SU-DHL-6 (cell line): ENCODE measurements at regions not wholly inside any gene's neighbourhood (a gene's known extent, or its start where the extent isn't known, plus 50 kb on each side); places are given as distances from the start of the nearest gene placed in this dataset.
"Not testable (repeated sequence)": the region's sequence is repeated elsewhere in the genome, so short reads cannot be mapped to it uniquely, and the experiment has no call there.

Experiments
- CTCF ChIP-seq: fragments of 200-600 bp; sonication (generic); IDR thresholded peaks from one replicate; pipeline ENCODE4 v1.5.1; 2017; ENCODE audit warnings: antibody characterized with exemption, mild to moderate bottlenecking, low read length, moderate library complexity; ENCODE audit not compliant: insufficient read depth, poor library complexity, severe bottlenecking
- EZH2phosphoT487 ChIP-seq: fragments of 200-600 bp; sonication (generic), shearing (Covaris generic); conservative IDR thresholded peaks from 2 replicates; pipeline ENCODE4 v1.6.1; 2018; ENCODE audit warnings: mild to moderate bottlenecking, antibody characterized with exemption, low read length, moderate library complexity, mixed read lengths

DNA sequence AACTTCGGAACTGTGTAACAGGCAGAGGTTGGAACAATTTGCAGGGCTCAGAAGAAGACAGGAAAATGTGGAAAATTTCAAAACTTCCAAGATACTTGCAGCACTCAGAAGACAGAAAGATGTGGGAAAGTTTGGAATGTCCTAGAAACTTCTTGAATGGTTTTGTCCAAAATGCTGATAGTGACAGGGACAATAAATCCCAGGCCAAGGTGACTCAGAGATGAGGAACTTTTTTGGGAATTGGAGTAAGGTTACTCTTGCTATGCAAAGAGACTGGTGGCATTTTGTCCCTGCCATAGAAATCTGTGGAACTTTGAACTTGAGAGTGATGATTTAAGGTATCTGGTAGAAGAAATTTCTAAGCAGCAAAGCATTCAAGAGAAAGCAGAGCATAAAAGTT is 2055.6 kb upstream of the C9orf72 start:
- not testable (repeated sequence) for TF ChIP-seq CTCF, EZH2phosphoT487
